ENCODE measurements at regions not wholly inside any gene's neighbourhood (a gene's known extent, or its start where the extent isn't known, plus 50 kb on each side); places are given as distances from the start of the nearest gene placed in this dataset.

- TF ChIP-seq POLR2AphosphoS5 (IDR thresholded peaks at IDR 0.05), result no peak
- no peak for TF ChIP-seq POLR2A (IDR thresholded peaks at IDR 0.05)
- no peak for TF ChIP-seq CTCF (IDR thresholded peaks at IDR 0.05)
- TF ChIP-seq EP300 (IDR thresholded peaks at IDR 0.05), result no peak
Measured at GRCh38 chrX:96386981-96387380, 297.7 kb upstream of the DIAPH2 start.
